IMR-90 (cell line): ENCODE measurements at regions not wholly inside any gene's neighbourhood (a gene's known extent, or its start where the extent isn't known, plus 50 kb on each side); places are given as distances from the start of the nearest gene placed in this dataset.

Source experiments
- ATAC-seq: fragments of 200-7000 bp; cut with Tn5 transposase; 2 replicates; pipeline ENCODE4 v1.9.1; 2020; ENCODE audit warnings: low read depth, mild to moderate bottlenecking, moderate library complexity
- BruUV-seq: library from RNA; stranded (reverse); fragments of 400-500 nt; replicated peaks from 2 replicates; lab custom pipeline; 2021; lab: Mats Ljungman, UMichigan
- CTCF ChIA-PET: fragments of 300-600 bp; formaldehyde crosslinking; extraction: SDS; loops from one replicate; lab custom pipeline; 2021; ENCODE audit warnings: antibody characterized with exemption; lab: Yijun Ruan, JAX
- POLR2A ChIA-PET: fragments of 300-600 bp; sonication (Branson Sonifier 250); formaldehyde crosslinking; loops from one replicate; lab custom pipeline; 2022; ENCODE audit warnings: antibody characterized with exemption; ENCODE audit not compliant: unreplicated experiment; lab: Charles Lee
- DNase-seq: peaks from one replicate; pipeline ENCODE4 v3.0.0; 2013
- H2AFZ ChIP-seq: replicated peaks from 2 replicates; pipeline ENCODE3; 2013; ENCODE audit warnings: low read length, mild to moderate bottlenecking; ENCODE audit not compliant: poor library complexity
- H2AK5ac ChIP-seq: 2 replicates; pipeline ENCODE4 v1.6.1; 2013; ENCODE audit warnings: low read depth, low read length, inconsistent platforms
- H2AK9ac ChIP-seq: replicated peaks from 2 replicates; pipeline ENCODE3; 2013; ENCODE audit warnings: mild to moderate bottlenecking, low read depth, low read length, moderate library complexity; ENCODE audit not compliant: poor library complexity
- H2BK120ac ChIP-seq: 2 replicates; pipeline ENCODE4 v1.6.1; 2013; ENCODE audit warnings: low read depth, low read length, inconsistent platforms
- H2BK15ac ChIP-seq: 3 replicates; pipeline ENCODE4 v1.6.1; 2013; ENCODE audit warnings: low read depth, low read length, inconsistent platforms
- H2BK20ac ChIP-seq: 2 replicates; pipeline ENCODE4 v1.6.1; 2013; ENCODE audit warnings: low read depth, mild to moderate bottlenecking, inconsistent platforms, low read length, moderate library complexity
- H2BK5ac ChIP-seq: 2 replicates; pipeline ENCODE4 v1.6.1; 2013; ENCODE audit warnings: mild to moderate bottlenecking, low read depth, low read length, inconsistent platforms; ENCODE audit not compliant: poor library complexity, severe bottlenecking
- H3K14ac ChIP-seq: replicated peaks from 2 replicates; pipeline ENCODE4 v1.6.1; 2013; ENCODE audit warnings: low read depth, low read length, inconsistent platforms
- H3K18ac ChIP-seq: 2 replicates; pipeline ENCODE4 v1.6.1; 2013; ENCODE audit warnings: low read depth, low read length, control low read depth
- H3K23ac ChIP-seq: 2 replicates; pipeline ENCODE4 v1.6.1; 2013; ENCODE audit warnings: low read depth, low read length, inconsistent platforms
- H3K27ac ChIP-seq: 2 replicates; pipeline ENCODE4 v1.5.1; 2013; ENCODE audit warnings: mild to moderate bottlenecking, control low read depth, low read length; ENCODE audit not compliant: insufficient read depth
- H3K27me3 ChIP-seq: 2 replicates; pipeline ENCODE4 v1.6.1; 2013; ENCODE audit warnings: low read length; ENCODE audit not compliant: control insufficient read depth, insufficient read depth
- H3K36me3 ChIP-seq: 2 replicates; pipeline ENCODE4 v1.6.1; 2013; ENCODE audit warnings: low read length, mixed read lengths; ENCODE audit not compliant: control insufficient read depth, insufficient read depth
- H3K4ac ChIP-seq: 2 replicates; pipeline ENCODE4 v1.6.1; 2013; ENCODE audit warnings: low read depth, low read length, inconsistent platforms
- H3K4me1 ChIP-seq: 2 replicates; pipeline ENCODE4 v1.6.1; 2013; ENCODE audit warnings: low read length, mixed read lengths; ENCODE audit not compliant: control insufficient read depth, insufficient read depth
- H3K4me2 ChIP-seq: 2 replicates; pipeline ENCODE4 v1.6.1; 2013; ENCODE audit warnings: low read depth, mild to moderate bottlenecking, control low read depth, low read length, moderate library complexity
- H3K4me3 ChIP-seq: 2 replicates; pipeline ENCODE4 v1.5.1; 2013; ENCODE audit warnings: low read depth, mild to moderate bottlenecking, control low read depth, low read length, moderate library complexity; ENCODE audit not compliant: insufficient read depth
- H3K56ac ChIP-seq: 2 replicates; pipeline ENCODE4 v1.6.1; 2013; ENCODE audit warnings: low read length, inconsistent platforms; ENCODE audit not compliant: insufficient read depth; ENCODE audit errors: extremely low read depth
- H3K79me1 ChIP-seq, 2 experiments: 2 replicates each; pipeline ENCODE4 v1.6.1; 2013; ENCODE audit warnings: low read length in 2 of 2, inconsistent platforms in 1 of 2, low read depth in 1 of 2
- H3K9ac ChIP-seq: 2 replicates; pipeline ENCODE4 v1.6.1; 2013; ENCODE audit warnings: low read depth, low read length, control low read depth
- H3K9me1 ChIP-seq: 2 replicates; pipeline ENCODE4 v1.6.1; 2013; ENCODE audit warnings: low read length, inconsistent platforms; ENCODE audit not compliant: insufficient read depth
- H3K9me3 ChIP-seq: 2 replicates; pipeline ENCODE4 v1.6.1; 2013; ENCODE audit warnings: low read length; ENCODE audit not compliant: control insufficient read depth, insufficient read depth
- H4K20me1 ChIP-seq: 2 replicates; pipeline ENCODE4 v1.6.1; 2013; ENCODE audit warnings: low read length, inconsistent platforms; ENCODE audit not compliant: insufficient read depth
- H4K5ac ChIP-seq: 2 replicates; pipeline ENCODE4 v1.6.1; 2013; ENCODE audit warnings: mild to moderate bottlenecking, low read depth, low read length, control low read depth
- H4K8ac ChIP-seq, 2 experiments: 2 replicates each; pipeline ENCODE4 v1.6.1; 2013; ENCODE audit warnings: low read depth in 2 of 2, low read length in 2 of 2, control low read depth in 1 of 2, inconsistent platforms in 1 of 2
- H4K91ac ChIP-seq: 2 replicates; pipeline ENCODE4 v1.6.1; 2013; ENCODE audit warnings: low read depth, low read length, inconsistent platforms; ENCODE audit not compliant: insufficient read depth
- FOS ChIP-seq: fragments of 150-350 bp; IDR thresholded peaks from 2 replicates; pipeline ENCODE4 v1.6.1; 2016; ENCODE audit warnings: low read depth, low read length
- MAZ ChIP-seq: IDR thresholded peaks from 2 replicates; pipeline ENCODE4 v1.6.1; 2012; ENCODE audit warnings: low read depth, mild to moderate bottlenecking, low read length, improper control_type of control experiment, moderate library complexity, borderline replicate concordance
- MXI1 ChIP-seq: IDR thresholded peaks from 2 replicates; pipeline ENCODE4 v1.6.1; 2012; ENCODE audit warnings: low read depth, mild to moderate bottlenecking, low read length, moderate library complexity, borderline replicate concordance
- RAD21 ChIP-seq: IDR thresholded peaks from 2 replicates; pipeline ENCODE4 v1.6.1; 2012; ENCODE audit warnings: low read length, improper control_type of control experiment
- RFX5 ChIP-seq: IDR thresholded peaks from 2 replicates; pipeline ENCODE4 v1.8.0; 2012; ENCODE audit warnings: low read depth, mild to moderate bottlenecking, low read length, moderate library complexity
- SMC3 ChIP-seq: fragments of 150-350 bp; IDR thresholded peaks from 2 replicates; pipeline ENCODE4 v1.6.1; 2016; ENCODE audit warnings: low read depth, mild to moderate bottlenecking, antibody characterized with exemption, low read length, moderate library complexity
- WGBS, 2 experiments: methylation state at CpG; one replicate each; pipeline versions ENCODE4 v1.1.5 to v1.1.7; 2013; ENCODE audit warnings: missing lambda C conversion rate in 2 of 2; ENCODE audit not compliant: insufficient read length in 1 of 2; ENCODE audit errors: extremely low coverage in 2 of 2; 5-methylcytosine and 5-hydroxymethylcytosine counted together
- dilution Hi-C: fragments of 300-500 bp; cut with HindIII; formaldehyde crosslinking; loops from one replicate; pipeline ENCODE4 v1.14.3; 2018; ENCODE audit warnings: low sequenced_read_pairs; ENCODE audit not compliant: unreplicated experiment
- in situ Hi-C: fragments of 300-500 bp; cut with MboI; formaldehyde crosslinking; loops from 3 replicates; pipeline ENCODE4 v1.14.3; 2019; ENCODE audit warnings: low sequenced_read_pairs, inconsistent platforms, mixed read lengths
- intact Hi-C: fragments of 100-400 bp; cut with micrococcal nuclease; formaldehyde crosslinking; loops from 2 replicates; pipeline ENCODE4 v1.10.0; 2022
- TF ChIP-seq, protein P1 (sequence below): fragments of 150-350 bp; IDR thresholded peaks from 2 replicates; pipeline ENCODE4 v1.6.1; 2016; ENCODE audit warnings: low read depth, mild to moderate bottlenecking, low read length, moderate library complexity, borderline replicate concordance

DNA sequence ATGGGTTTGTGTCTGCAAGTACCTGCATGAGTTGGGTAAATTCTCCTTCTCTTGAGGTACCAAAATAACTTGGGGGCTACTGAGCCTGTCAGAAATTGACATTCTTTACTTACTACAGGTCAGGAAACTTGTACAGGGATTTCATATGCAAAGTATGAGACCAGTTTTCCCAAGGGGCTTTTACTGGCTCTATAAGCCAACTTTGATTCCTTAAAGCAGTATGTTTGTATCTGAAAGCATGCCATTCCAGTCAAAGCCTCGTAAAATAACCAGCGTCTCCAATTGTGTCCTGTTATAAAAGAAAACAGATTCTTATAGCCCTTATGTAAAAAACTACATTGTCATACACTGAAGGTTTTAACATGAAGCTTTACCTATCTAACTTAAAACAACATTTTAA, 90.2 kb downstream of the ZNF467 start:
- H3K23ac ChIP-seq, result no peak overlapping the region
- H3K36me3 ChIP-seq, result no peaks in the 10 kb centered on the region
- no peak overlapping the region for H3K4me2 ChIP-seq
- no TSS peak for BruUV-seq
- H2BK120ac ChIP-seq, result no peak overlapping the region
- no peak overlapping the region for H2BK5ac ChIP-seq
- H3K27ac ChIP-seq, result no peak overlapping the region
- H3K18ac ChIP-seq, result no peak overlapping the region
- no CpG with 5 or more reads among the region's 2 CpGs for WGBS, 2 experiments
- no peak overlapping the region for H3K14ac ChIP-seq
- CTCF ChIA-PET, result no interaction called here
- H4K91ac ChIP-seq, result no peak overlapping the region
- TF ChIP-seq MAZ (no peak), RAD21 (no peak), RFX5 (no peak), MXI1 (no peak), SMC3 (no peak), FOS (no peak)
- TF ChIP-seq, protein P1, sequence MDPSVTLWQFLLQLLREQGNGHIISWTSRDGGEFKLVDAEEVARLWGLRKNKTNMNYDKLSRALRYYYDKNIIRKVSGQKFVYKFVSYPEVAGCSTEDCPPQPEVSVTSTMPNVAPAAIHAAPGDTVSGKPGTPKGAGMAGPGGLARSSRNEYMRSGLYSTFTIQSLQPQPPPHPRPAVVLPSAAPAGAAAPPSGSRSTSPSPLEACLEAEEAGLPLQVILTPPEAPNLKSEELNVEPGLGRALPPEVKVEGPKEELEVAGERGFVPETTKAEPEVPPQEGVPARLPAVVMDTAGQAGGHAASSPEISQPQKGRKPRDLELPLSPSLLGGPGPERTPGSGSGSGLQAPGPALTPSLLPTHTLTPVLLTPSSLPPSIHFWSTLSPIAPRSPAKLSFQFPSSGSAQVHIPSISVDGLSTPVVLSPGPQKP, result no peak
- H3K79me1 ChIP-seq, result no peaks in the 10 kb centered on the region
- in situ Hi-C loops (no loop called here), dilution Hi-C loops (no loop called here), intact Hi-C loops (no loop called here)
- no peaks in the 10 kb centered on the region for H3K4me1 ChIP-seq
- no peak overlapping the region for H2BK15ac ChIP-seq
- no peaks in the 10 kb centered on the region; the same call in 1 of the 2 replicates for H3K9me1 ChIP-seq
- no peak for DNase-seq
- H4K5ac ChIP-seq, result no peak overlapping the region
- H3K56ac ChIP-seq, result no peak overlapping the region
- H2BK20ac ChIP-seq, result no peak overlapping the region
- no peaks in the 10 kb centered on the region for H3K9me3 ChIP-seq
- no peak overlapping the region for H3K4me3 ChIP-seq
- H2AK5ac ChIP-seq, result no peak overlapping the region
- no peak overlapping the region for H2AK9ac ChIP-seq
- H4K8ac ChIP-seq, result no peak overlapping the region
- no peak for ATAC-seq
- H3K27me3 ChIP-seq, result no peaks in the 10 kb centered on the region
- POLR2A ChIA-PET, result no interaction called here
- no peak overlapping the region for H3K4ac ChIP-seq
- no peak overlapping the region for H2AFZ ChIP-seq
- no peaks in the 10 kb centered on the region for H4K20me1 ChIP-seq
- no peak overlapping the region for H3K9ac ChIP-seq
